ENCODE measurements at regions not wholly inside any gene's neighbourhood (a gene's known extent, or its start where the extent isn't known, plus 50 kb on each side); places are given as distances from the start of the nearest gene placed in this dataset.

GRCh38 chr5:2156358-2157059 is 273.8 kb upstream of the IRX4 start:
- Histone ChIP-seq H3K27ac (ENCODE audit: low read depth, low read length, poor library complexity, severe bottlenecking) (no peak overlapping the region), H3K36me3 (ENCODE audit: insufficient read depth, low read length) (no peaks in the 10 kb centered on the region), H3K4me2 (ENCODE audit: low read length) (no peak overlapping the region), H3K9me2 (ENCODE audit: low read depth, low read length) (no peaks in the 10 kb centered on the region), H3K27me3 (ENCODE audit: insufficient read depth, low read length) (no peaks in the 10 kb centered on the region), H3K79me2 (ENCODE audit: insufficient read depth, low read length) (no peaks in the 10 kb centered on the region), H3K9ac (ENCODE audit: low read length) (no peak overlapping the region), H2AFZ (ENCODE audit: low read length) (no peak overlapping the region), H3F3A (ENCODE audit: insufficient read depth, low read length) (no peaks in the 10 kb centered on the region), H3K4me1 (ENCODE audit: insufficient read depth, low read length, severe bottlenecking) (no peaks in the 10 kb centered on the region), H4K20me1 (ENCODE audit: insufficient read depth, low read length) (no peaks in the 10 kb centered on the region), H3K9me3 (ENCODE audit: low read length) (no peaks in the 10 kb centered on the region), H3K4me3 (ENCODE audit: low read depth, low read length, poor library complexity, severe bottlenecking) (no peak overlapping the region)
- TF ChIP-seq, protein P1, sequence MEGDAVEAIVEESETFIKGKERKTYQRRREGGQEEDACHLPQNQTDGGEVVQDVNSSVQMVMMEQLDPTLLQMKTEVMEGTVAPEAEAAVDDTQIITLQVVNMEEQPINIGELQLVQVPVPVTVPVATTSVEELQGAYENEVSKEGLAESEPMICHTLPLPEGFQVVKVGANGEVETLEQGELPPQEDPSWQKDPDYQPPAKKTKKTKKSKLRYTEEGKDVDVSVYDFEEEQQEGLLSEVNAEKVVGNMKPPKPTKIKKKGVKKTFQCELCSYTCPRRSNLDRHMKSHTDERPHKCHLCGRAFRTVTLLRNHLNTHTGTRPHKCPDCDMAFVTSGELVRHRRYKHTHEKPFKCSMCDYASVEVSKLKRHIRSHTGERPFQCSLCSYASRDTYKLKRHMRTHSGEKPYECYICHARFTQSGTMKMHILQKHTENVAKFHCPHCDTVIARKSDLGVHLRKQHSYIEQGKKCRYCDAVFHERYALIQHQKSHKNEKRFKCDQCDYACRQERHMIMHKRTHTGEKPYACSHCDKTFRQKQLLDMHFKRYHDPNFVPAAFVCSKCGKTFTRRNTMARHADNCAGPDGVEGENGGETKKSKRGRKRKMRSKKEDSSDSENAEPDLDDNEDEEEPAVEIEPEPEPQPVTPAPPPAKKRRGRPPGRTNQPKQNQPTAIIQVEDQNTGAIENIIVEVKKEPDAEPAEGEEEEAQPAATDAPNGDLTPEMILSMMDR (IDR thresholded peaks at IDR 0.05; ENCODE audit: low read length) = no peak
- TF ChIP-seq EZH2 (IDR thresholded peaks at IDR 0.05; ENCODE audit: borderline replicate concordance, low read length) = no peak

GRCh38 chr5:2155556-2155955 is 272.8 kb upstream of the IRX4 start:
- Histone ChIP-seq H3K4me3 (ENCODE audit: low read depth, low read length, poor library complexity, severe bottlenecking) (no peak overlapping the region), H2AFZ (ENCODE audit: low read length) (no peak overlapping the region), H3K4me1 (ENCODE audit: insufficient read depth, low read length, severe bottlenecking) (no peaks in the 10 kb centered on the region), H4K20me1 (ENCODE audit: insufficient read depth, low read length) (no peaks in the 10 kb centered on the region), H3K9me3 (ENCODE audit: low read length) (no peaks in the 10 kb centered on the region), H3K27ac (ENCODE audit: low read depth, low read length, poor library complexity, severe bottlenecking) (no peak overlapping the region), H3K79me2 (ENCODE audit: insufficient read depth, low read length) (no peaks in the 10 kb centered on the region), H3F3A (ENCODE audit: insufficient read depth, low read length) (no peaks in the 10 kb centered on the region), H3K9me2 (ENCODE audit: low read depth, low read length) (no peaks in the 10 kb centered on the region), H3K27me3 (ENCODE audit: insufficient read depth, low read length) (no peaks in the 10 kb centered on the region), H3K4me2 (ENCODE audit: low read length) (no peak overlapping the region), H3K36me3 (ENCODE audit: insufficient read depth, low read length) (no peaks in the 10 kb centered on the region), H3K9ac (ENCODE audit: low read length) (no peak overlapping the region)
- TF ChIP-seq, protein P1 (IDR thresholded peaks at IDR 0.05; ENCODE audit: low read length) = no peak
- TF ChIP-seq EZH2 (IDR thresholded peaks at IDR 0.05; ENCODE audit: borderline replicate concordance, low read length) = no peak

DNA sequence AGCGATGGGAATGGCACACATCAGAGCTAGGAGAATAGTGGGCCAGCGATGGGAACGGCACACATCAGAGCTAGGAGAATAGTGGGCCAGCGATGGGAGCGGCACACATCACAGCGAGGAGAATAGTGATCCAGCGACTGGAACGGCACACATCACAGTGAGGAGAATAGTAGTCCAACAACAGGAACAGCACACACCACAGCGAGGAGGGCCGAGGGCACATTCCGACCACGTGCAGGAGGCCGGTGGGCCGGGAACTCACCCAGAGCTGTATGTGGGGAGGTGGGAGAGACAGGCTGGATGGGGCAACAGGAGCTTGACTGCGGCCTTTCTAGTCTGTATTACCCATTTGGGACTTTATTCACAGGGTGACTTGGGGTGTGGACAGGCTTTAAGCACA is 271.1 kb upstream of the IRX4 start:
- H2AFZ ChIP-seq (ENCODE audit: low read length) = no peak overlapping the region
- no peaks in the 10 kb centered on the region for H3K27me3 ChIP-seq (ENCODE audit: insufficient read depth, low read length)
- no peak overlapping the region for H3K27ac ChIP-seq (ENCODE audit: low read depth, low read length, poor library complexity, severe bottlenecking)
- H3K4me2 ChIP-seq (ENCODE audit: low read length) = no peak overlapping the region
- H4K20me1 ChIP-seq (ENCODE audit: insufficient read depth, low read length) = no peaks in the 10 kb centered on the region
- H3K36me3 ChIP-seq (ENCODE audit: insufficient read depth, low read length) = no peaks in the 10 kb centered on the region
- H3F3A ChIP-seq (ENCODE audit: insufficient read depth, low read length) = no peaks in the 10 kb centered on the region
- H3K4me3 ChIP-seq (ENCODE audit: low read depth, low read length, poor library complexity, severe bottlenecking) = no peak overlapping the region
- H3K9me2 ChIP-seq (ENCODE audit: low read depth, low read length) = no peaks in the 10 kb centered on the region
- no peaks in the 10 kb centered on the region for H3K9me3 ChIP-seq (ENCODE audit: low read length)
- TF ChIP-seq EZH2 (IDR thresholded peaks at IDR 0.05; ENCODE audit: borderline replicate concordance, low read length) = no peak
- TF ChIP-seq, protein P1 (IDR thresholded peaks at IDR 0.05; ENCODE audit: low read length) = no peak
- no peak overlapping the region for H3K9ac ChIP-seq (ENCODE audit: low read length)
- no peaks in the 10 kb centered on the region for H3K79me2 ChIP-seq (ENCODE audit: insufficient read depth, low read length)
- no peaks in the 10 kb centered on the region for H3K4me1 ChIP-seq (ENCODE audit: insufficient read depth, low read length, severe bottlenecking)

Data from OCI-LY1 (cell line).